OCI-LY3 (cell line): ENCODE measurements at regions not wholly inside any gene's neighbourhood (a gene's known extent, or its start where the extent isn't known, plus 50 kb on each side); places are given as distances from the start of the nearest gene placed in this dataset.

Experiments
- CTCF ChIP-seq: fragments of 200-600, 300-600 bp; sonication (generic); IDR thresholded peaks from 2 replicates; pipeline ENCODE4 v1.5.1; 2014; ENCODE audit warnings: antibody characterized with exemption, low read length, low read depth
- EZH2phosphoT487 ChIP-seq: fragments of 200-600 bp; shearing (Covaris generic); IDR thresholded peaks from 2 replicates; pipeline ENCODE4 v1.6.1; 2018; ENCODE audit warnings: antibody characterized with exemption, mixed run types, low read depth

GRCh38 chr5:10122076-10122726 lies 127.5 kb downstream of the ATPSCKMT start:
- TF ChIP-seq EZH2phosphoT487 (no peak), CTCF (no peak)
